Calu3 (cell line): ENCODE measurements at regions not wholly inside any gene's neighbourhood (a gene's known extent, or its start where the extent isn't known, plus 50 kb on each side); places are given as distances from the start of the nearest gene placed in this dataset.
A peak's percentile ranks its signal among the peaks of the same experiment; 100 is the strongest.

Experiments
- BruUV-seq: library from RNA; stranded (reverse); fragments of 400-500 nt; replicated peaks from 2 replicates; lab custom pipeline; 2021; lab: Mats Ljungman, UMichigan
- CTCF ChIA-PET: fragments of 300-600 bp; sonication (Branson Sonifier 250); formaldehyde crosslinking; loops from one replicate; lab custom pipeline; 2022; ENCODE audit warnings: antibody characterized with exemption; lab: Charles Lee
- DNase-seq: peaks from one replicate; pipeline ENCODE4 v3.0.0; 2022
- H3K27ac Mint-ChIP-seq: one replicate; pipeline ENCODE4 v1.8.0; 2022; ENCODE audit warnings: mixed read lengths; ENCODE audit not compliant: unreplicated experiment
- H3K27me3 Mint-ChIP-seq: one replicate; pipeline ENCODE4 v1.8.0; 2022; ENCODE audit warnings: mixed read lengths; ENCODE audit not compliant: unreplicated experiment
- H3K36me3 Mint-ChIP-seq: one replicate; pipeline ENCODE4 v1.8.0; 2022; ENCODE audit warnings: mild to moderate bottlenecking, moderate library complexity, mixed read lengths; ENCODE audit not compliant: insufficient read depth, unreplicated experiment
- H3K4me1 Mint-ChIP-seq: one replicate; pipeline ENCODE4 v1.8.0; 2022; ENCODE audit warnings: mild to moderate bottlenecking, low read depth, mixed read lengths; ENCODE audit not compliant: unreplicated experiment
- H3K4me3 Mint-ChIP-seq: one replicate; pipeline ENCODE4 v1.8.0; 2022; ENCODE audit warnings: mild to moderate bottlenecking, low read depth, moderate library complexity, mixed read lengths; ENCODE audit not compliant: unreplicated experiment
- H3K9me3 Mint-ChIP-seq: one replicate; pipeline ENCODE4 v1.8.0; 2022; ENCODE audit warnings: low read depth, mixed read lengths; ENCODE audit not compliant: unreplicated experiment
- intact Hi-C: fragments of 100-400 bp; cut with micrococcal nuclease; formaldehyde crosslinking; loops from one replicate; pipeline ENCODE4 v1.10.0; 2022; ENCODE audit not compliant: unreplicated experiment
- TF ChIP-seq, protein P1 (sequence below): fragments of 200-600 bp; IDR thresholded peaks from one replicate; pipeline ENCODE4 v1.8.0; 2022; ENCODE audit warnings: antibody characterized with exemption; ENCODE audit not compliant: unreplicated experiment

DNA sequence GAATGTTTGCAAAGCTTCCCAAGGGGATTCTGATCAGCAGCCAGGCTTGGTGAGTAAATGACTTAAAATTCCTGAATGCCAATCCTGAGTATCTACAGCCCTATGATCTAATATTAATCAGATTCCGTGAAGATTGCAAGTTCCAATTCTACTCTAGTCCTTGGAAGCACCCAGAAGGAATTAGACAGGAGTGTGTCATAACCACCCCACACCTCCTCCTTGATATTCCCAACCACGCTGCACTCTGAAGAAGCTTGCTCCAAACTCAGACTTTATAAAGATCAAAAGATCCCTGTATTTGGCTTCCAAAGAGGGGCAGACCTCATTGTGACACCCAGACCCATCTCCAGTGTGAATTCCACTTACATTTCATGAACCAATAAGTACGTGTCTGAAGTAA, 306.0 kb downstream of the BCL11B start:
- H3K4me1 Mint-ChIP-seq = peaks cover 11% of the 10 kb centered on the region
- BruUV-seq = no TSS peak

GRCh38 chr14:98966475-98967162, 305.4 kb downstream of the BCL11B start:
- Mint-ChIP-seq H3K27me3 (peaks cover 23% of the 10 kb centered on the region), H3K27ac (no peak overlapping the region), H3K9me3 (no peaks in the 10 kb centered on the region), H3K4me1 (peaks cover 11% of the 10 kb centered on the region), H3K4me3 (no peak overlapping the region), H3K36me3 (no peaks in the 10 kb centered on the region)
- no TSS peak for BruUV-seq
- intact Hi-C loops = no loop called here
- no peak for DNase-seq
- CTCF ChIA-PET = no interaction called here
- TF ChIP-seq, protein P1, sequence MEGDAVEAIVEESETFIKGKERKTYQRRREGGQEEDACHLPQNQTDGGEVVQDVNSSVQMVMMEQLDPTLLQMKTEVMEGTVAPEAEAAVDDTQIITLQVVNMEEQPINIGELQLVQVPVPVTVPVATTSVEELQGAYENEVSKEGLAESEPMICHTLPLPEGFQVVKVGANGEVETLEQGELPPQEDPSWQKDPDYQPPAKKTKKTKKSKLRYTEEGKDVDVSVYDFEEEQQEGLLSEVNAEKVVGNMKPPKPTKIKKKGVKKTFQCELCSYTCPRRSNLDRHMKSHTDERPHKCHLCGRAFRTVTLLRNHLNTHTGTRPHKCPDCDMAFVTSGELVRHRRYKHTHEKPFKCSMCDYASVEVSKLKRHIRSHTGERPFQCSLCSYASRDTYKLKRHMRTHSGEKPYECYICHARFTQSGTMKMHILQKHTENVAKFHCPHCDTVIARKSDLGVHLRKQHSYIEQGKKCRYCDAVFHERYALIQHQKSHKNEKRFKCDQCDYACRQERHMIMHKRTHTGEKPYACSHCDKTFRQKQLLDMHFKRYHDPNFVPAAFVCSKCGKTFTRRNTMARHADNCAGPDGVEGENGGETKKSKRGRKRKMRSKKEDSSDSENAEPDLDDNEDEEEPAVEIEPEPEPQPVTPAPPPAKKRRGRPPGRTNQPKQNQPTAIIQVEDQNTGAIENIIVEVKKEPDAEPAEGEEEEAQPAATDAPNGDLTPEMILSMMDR = no peak

More for the DNA sequence above, 306.0 kb downstream of the BCL11B start:
- no peak for DNase-seq
- TF ChIP-seq, protein P1 = no peak
- no peaks in the 10 kb centered on the region for H3K9me3 Mint-ChIP-seq
- CTCF ChIA-PET = no interaction called here
- H3K36me3 Mint-ChIP-seq = no peaks in the 10 kb centered on the region
- intact Hi-C loops = no loop called here
- no peak overlapping the region for H3K27ac Mint-ChIP-seq
- peaks cover 23% of the 10 kb centered on the region for H3K27me3 Mint-ChIP-seq
- no peak overlapping the region for H3K4me3 Mint-ChIP-seq

DNA sequence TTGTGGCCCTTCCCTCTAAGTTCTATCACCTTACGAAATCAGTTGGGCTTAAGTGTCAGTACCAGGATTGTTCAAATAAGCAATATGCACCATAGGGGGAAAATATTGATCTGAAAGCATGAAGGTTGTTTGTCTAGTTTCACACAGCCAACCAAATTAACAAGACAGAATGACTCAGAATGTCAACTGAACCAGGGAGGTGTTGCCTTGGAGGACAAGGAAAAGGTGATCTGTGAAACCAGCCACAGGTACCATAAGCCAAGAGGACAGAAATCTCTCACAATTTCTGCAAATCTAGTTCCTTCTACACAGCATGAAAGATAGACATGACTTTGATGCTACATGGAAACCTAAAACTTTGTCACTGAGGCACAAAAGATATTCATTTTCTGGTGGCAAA, 297.9 kb downstream of the BCL11B start:
- peak; percentile 50 for DNase-seq
- H3K4me3 Mint-ChIP-seq = no peak overlapping the region
- TF ChIP-seq, protein P1 = no peak
- peaks cover 26% of the 10 kb centered on the region for H3K4me1 Mint-ChIP-seq
- no TSS peak for BruUV-seq
- H3K36me3 Mint-ChIP-seq = no peaks in the 10 kb centered on the region
- H3K9me3 Mint-ChIP-seq = no peaks in the 10 kb centered on the region
- CTCF ChIA-PET = no interaction called here
- no peaks in the 10 kb centered on the region for H3K27me3 Mint-ChIP-seq
- intact Hi-C loops = loop anchor here (5.0 to 10.0 kb wide), 4 partner anchors 67 to 301 kb away; partner anchors contain the start of gene BCL11B
- peak overlapping the region; percentile 68 for H3K27ac Mint-ChIP-seq

GRCh38 chr14:98976271-98976670, 295.7 kb downstream of the BCL11B start:
- Mint-ChIP-seq H3K27me3 (no peaks in the 10 kb centered on the region), H3K4me3 (no peak overlapping the region), H3K9me3 (no peaks in the 10 kb centered on the region), H3K4me1 (peaks cover 26% of the 10 kb centered on the region), H3K36me3 (no peaks in the 10 kb centered on the region), H3K27ac (no peak overlapping the region)
- CTCF ChIA-PET = no interaction called here
- TF ChIP-seq, protein P1 = no peak
- no TSS peak for BruUV-seq
- DNase-seq = no peak
- intact Hi-C loops = loop anchor here (10.0 kb wide), 2 partner anchors 89 to 299 kb away; partner anchors contain the start of gene BCL11B
